Astrocyte of the spinal cord (primary cell): ENCODE measurements at regions not wholly inside any gene's neighbourhood (a gene's known extent, or its start where the extent isn't known, plus 50 kb on each side); places are given as distances from the start of the nearest gene placed in this dataset.

Experiments
- DNase-seq: peaks from one replicate; pipeline ENCODE4 v3.0.0; 2011; ENCODE audit warnings: low read depth, low spot score
- H3K4me3 ChIP-seq: 2 replicates; pipeline ENCODE4 v1.5.1; 2011; ENCODE audit warnings: low read depth, mild to moderate bottlenecking, low read length, moderate library complexity
- in situ Hi-C: cut with HindIII; loops from 2 replicates; pipeline ENCODE4 v1.10.0; 2017; ENCODE audit warnings: low sequenced_read_pairs
- TF ChIP-seq, protein P1 (sequence below): IDR thresholded peaks from 2 replicates; pipeline ENCODE4 v1.5.1; 2012; ENCODE audit warnings: low read depth, mild to moderate bottlenecking, low read length, inconsistent platforms

DNA sequence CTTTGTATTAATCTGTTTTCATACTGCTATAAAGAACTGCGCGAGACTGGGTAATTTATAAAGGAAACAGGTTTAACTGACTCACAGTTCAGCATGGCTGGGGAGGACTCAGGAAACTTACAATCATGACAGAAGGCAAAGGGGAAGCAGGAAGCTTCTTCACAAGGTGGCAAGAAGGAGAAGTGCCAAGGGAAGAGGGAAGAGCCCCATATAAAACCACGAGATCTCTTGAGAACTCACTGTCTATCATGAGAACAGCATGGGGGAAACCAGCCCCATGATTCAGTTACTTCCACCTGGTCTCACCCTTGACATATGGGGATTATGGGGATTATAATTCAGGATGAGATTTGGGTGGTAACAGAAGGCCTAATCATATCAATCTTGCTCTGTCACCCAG, 60.9 kb upstream of the CHD1 start:
- in situ Hi-C loops, result no loop called here

DNA sequence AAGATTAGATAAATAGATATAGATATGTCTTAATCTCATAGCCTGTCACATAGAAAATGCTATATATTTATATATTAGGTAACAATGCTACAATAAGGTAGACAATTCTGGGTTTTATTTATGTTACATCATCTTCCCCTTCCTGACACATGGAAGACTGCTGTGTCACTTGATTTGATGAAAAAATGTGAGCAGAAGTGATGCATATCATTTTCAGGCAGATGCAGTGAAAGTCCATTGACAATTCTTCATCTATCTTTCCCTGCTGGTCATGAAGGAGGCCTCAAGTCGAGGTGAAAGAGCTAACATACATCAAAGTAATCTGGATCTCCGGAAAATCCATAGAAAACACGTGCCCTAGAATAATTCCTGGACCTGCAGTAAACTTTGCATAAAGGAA, 57.8 kb upstream of the CHD1 start:
- in situ Hi-C loops, result no loop called here
- DNase-seq, result no peak
- H3K4me3 ChIP-seq, result no peak overlapping the region
- TF ChIP-seq, protein P1, sequence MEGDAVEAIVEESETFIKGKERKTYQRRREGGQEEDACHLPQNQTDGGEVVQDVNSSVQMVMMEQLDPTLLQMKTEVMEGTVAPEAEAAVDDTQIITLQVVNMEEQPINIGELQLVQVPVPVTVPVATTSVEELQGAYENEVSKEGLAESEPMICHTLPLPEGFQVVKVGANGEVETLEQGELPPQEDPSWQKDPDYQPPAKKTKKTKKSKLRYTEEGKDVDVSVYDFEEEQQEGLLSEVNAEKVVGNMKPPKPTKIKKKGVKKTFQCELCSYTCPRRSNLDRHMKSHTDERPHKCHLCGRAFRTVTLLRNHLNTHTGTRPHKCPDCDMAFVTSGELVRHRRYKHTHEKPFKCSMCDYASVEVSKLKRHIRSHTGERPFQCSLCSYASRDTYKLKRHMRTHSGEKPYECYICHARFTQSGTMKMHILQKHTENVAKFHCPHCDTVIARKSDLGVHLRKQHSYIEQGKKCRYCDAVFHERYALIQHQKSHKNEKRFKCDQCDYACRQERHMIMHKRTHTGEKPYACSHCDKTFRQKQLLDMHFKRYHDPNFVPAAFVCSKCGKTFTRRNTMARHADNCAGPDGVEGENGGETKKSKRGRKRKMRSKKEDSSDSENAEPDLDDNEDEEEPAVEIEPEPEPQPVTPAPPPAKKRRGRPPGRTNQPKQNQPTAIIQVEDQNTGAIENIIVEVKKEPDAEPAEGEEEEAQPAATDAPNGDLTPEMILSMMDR, result no peak

More for the DNA sequence above, 60.9 kb upstream of the CHD1 start:
- DNase-seq, result no peak
- TF ChIP-seq, protein P1, result no peak
- no peak overlapping the region for H3K4me3 ChIP-seq

DNA sequence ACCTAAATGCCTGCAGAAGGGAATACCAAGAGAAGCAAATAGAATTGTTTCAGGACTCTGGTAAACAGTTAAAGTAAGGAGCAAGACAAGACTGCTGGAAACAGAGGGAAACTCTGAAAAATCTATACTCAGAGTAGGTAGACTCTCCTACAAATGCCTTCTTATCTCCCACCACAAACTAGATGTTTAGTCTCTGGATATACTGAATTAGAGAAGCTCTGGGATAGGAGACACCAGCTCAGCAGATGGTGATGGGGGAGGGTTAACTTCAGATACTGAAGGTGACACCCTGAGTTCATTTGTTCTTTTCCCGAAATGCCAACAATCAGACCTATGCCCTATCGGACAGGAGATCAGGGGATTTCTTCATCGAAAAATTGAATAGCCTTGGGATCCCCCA, 54.1 kb upstream of the CHD1 start:
- TF ChIP-seq, protein P1, result no peak
- DNase-seq, result no peak
- in situ Hi-C loops, result no loop called here
- no peak overlapping the region for H3K4me3 ChIP-seq
